ENCODE measurements at regions not wholly inside any gene's neighbourhood (a gene's known extent, or its start where the extent isn't known, plus 50 kb on each side); places are given as distances from the start of the nearest gene placed in this dataset.
"Not testable (repeated sequence)": the region's sequence is repeated elsewhere in the genome, so short reads cannot be mapped to it uniquely, and the experiment has no call there.

DNA sequence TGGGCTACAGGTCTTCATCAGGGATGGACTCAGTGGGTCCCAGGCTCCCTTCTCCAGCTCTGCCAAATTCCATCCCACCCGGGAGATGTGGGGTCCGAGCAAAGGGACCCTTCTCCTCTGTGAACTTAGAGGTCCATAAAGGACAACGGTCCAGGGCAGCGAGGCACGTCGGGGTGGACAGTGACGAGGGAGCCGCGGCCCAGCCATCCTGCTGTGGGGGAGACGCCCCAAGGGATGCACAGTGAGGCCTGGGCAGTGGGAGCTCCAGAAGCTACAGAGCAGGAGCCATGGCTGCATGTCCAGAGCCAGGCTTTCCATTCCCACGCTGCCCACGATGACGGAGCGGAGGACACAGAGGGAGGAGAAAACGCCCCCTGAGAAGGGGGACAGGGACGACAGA, 107.5 kb upstream of the PPP1R26 start:
- DNase-seq (ENCODE audit: low read depth in 3 of 3, low spot score in 2 of 3): no peak

DNA sequence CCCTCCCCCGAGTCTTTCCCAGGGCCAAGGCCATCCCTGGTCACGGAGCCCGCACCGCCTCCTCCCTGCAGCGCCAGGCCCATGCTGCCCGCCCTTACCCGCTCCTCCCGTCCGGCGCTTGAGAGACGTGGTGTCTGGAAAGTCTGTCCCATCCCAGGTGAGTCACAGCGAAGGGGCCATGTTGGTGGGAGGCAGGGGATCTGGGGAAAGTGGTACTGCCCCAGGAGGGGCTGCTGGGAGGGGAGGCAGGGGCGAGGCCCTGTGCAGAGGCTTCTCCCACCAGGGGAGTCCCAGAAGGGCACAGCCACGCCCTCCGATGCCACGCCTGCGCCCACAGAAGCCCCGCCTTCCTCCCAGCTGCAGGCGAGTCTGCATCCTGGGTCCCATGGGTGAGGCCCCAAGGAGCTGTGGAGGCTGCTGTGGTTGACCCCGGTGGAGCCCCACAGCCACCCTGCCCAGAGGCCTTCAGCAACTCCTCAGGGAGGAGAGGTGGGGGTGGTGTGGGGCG, 107.0 kb upstream of the PPP1R26 start:
- DNase-seq (ENCODE audit: low read depth in 3 of 3, low spot score in 2 of 3): no peak

DNA sequence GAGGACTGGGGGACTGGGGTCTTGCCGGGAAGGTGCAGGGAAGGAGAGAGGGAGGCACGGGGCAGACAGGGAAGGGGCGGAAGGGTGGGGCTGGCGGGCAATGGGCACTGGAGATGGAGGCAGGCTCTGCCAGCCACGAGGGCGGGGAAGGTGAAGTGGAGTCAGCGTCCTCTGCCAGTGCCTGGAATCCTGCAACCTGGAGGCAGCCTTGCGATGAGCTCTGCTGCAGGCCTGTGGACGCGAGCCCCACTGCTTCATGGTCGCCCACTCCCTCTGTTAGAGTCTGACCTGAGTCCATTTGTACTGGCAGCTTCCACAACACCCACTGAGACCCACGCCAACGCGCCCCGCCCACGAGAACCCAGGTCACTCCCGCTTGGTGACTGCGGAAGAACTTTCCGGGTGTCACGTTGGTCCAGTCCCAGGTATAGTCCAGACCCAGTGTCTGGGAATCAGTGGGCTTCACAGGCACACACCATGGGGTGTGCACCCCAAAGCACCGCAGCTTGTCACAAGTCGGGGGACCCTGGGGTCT, 106.4 kb upstream of the PPP1R26 start:
- DNase-seq (ENCODE audit: low read depth in 3 of 3, low spot score in 2 of 3): no peak

- no peak for DNase-seq (ENCODE audit: low read depth in 3 of 3, low spot score in 2 of 3)
Measured at GRCh38 chr9:135373820-135374219, 105.8 kb upstream of the PPP1R26 start.

GRCh38 chr9:135374591-135374990, 105.0 kb upstream of the PPP1R26 start:
- no peak for DNase-seq (ENCODE audit: low read depth in 3 of 3, low spot score in 2 of 3)

GRCh38 chr9:135375001-135375400, 104.6 kb upstream of the PPP1R26 start:
- DNase-seq (ENCODE audit: low read depth in 3 of 3, low spot score in 2 of 3): no peak

DNA sequence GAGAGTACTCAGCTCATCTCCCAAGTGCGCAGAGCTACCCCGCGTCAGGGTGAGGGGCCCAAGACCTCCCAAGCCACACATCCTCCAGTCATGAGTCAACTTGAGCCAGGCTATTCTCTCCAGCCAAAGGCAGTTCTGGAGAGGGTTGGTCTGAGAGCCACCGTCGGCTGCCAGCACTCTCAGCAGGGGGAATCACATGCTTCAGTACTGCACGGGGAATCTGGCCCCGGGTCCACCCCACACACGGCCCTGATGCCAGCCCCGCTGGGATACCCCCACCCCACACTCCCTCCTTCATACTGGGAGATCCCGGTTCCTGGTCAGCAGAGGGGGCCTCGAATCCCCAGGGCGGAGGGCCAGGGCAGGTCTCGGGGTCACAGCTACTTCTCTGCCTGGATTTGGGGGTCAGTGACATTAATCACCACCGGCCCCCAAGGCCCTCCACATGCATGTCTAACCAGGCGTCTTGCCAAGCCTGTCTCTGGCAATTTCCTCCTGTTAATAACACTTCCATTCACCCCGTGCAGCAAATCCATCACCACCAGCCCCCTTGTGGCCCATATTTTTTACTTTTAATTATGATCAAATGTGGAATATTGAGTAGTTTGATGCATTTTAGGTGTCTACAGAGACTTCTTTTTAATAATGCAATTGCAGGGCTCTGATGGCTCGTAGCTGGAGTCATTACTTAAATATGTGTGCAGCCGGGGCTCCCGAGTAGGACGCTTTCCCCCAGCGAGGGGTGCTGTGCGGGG, 102.9 kb upstream of the PPP1R26 start:
- no peak for DNase-seq (ENCODE audit: low read depth in 3 of 3, low spot score in 2 of 3)

GRCh38 chr9:135377431-135377830, 102.2 kb upstream of the PPP1R26 start:
- no peak for DNase-seq (ENCODE audit: low read depth in 3 of 3, low spot score in 2 of 3)

GRCh38 chr9:135378751-135379150, 100.8 kb upstream of the PPP1R26 start:
- no peak for DNase-seq (ENCODE audit: low read depth in 3 of 3, low spot score in 2 of 3)

- no peak for DNase-seq (ENCODE audit: low read depth in 3 of 3, low spot score in 2 of 3)
Measured at GRCh38 chr9:135379540-135380267, 99.9 kb upstream of the PPP1R26 start.

DNA sequence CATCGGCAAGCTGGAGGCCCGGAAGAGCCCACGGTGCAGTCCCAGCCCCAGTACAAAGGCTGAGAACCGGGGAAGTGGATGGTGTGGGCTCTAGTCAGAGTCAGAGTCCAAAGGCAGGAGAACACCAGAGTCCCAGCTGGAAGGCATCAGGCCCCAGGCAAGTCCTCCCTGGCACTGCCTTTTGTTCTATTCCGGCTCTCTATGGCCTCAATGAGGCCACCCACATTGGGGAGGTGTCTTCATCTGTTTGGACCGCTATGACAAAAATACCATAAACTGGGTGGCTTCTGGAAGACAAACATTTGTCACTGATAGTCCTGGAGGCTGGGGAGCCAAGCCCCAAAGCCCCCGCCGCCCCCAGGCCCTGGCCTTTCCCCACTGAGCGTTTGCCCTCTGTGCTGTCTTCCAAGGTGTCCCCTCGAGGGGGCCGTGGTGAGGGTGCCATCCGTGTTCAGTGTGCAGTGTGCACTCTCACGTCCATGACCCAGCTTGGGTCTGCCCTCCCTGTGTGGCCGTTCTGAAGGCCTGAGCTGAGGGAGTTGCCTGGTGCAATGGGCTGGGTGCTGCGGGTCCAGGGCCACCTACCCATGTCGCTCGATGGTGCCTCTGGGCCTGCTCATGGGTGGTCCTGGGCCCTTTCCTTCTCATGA, 99.1 kb upstream of the PPP1R26 start:
- DNase-seq (ENCODE audit: low read depth in 3 of 3, low spot score in 2 of 3): no peak

DNA sequence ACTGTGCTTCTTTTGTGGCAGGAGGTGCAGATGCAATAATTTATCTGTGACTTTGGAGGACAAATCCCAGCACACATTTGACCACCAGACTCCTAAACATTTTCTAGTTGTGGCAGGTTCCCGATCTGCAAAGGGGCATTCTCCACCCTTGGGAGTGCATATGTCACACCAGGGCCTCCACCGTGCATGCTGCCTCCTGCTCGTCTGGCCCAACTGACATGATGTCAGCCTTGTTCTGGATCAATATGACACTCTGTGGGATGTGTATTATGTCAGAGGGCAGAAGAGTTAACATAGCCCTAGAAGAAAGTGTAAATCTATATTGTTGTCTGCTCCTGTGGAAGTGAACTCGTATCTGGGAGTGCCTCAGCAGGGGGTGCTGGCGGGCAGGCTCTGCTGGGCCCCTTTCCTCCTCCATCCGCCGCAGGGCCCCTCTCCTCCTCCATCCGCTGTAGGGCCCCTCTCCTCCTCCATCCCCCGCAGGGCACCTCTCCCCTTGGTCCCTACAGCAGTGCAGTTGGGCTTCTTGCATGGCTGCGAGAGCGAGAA, 97.7 kb upstream of the PPP1R26 start:
- DNase-seq (ENCODE audit: low read depth in 3 of 3, low spot score in 2 of 3): no peak

- no peak for DNase-seq (ENCODE audit: low read depth in 3 of 3, low spot score in 2 of 3)
Measured at GRCh38 chr9:135384226-135384625, 95.4 kb upstream of the PPP1R26 start.

DNA sequence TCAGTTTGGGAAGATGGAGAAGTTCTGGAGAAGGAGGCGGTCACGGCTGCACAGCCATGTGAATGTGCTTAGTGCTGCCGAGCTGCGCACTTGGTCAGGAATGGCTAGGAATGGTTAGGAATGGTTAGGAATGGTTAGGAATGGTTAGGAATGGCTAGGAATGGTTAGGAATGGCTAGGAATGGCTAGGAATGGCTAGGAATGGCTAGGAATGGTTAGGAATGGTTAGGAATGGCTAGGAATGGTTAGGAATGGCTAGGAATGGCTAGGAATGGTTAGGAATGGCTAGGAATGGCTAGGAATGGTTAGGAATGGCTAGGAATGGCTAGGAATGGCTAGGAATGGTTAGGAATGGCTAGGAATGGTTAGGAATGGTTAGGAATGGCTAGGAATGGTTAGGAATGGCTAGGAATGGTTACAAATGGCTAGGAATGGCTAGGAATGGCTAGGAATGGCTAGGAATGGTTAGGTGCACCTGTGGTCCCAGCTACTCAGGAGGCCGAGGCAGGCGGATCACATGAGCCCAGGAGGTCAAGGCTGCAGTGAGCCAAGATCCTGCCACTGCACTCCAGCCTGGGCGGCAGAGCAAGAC, 94.7 kb upstream of the PPP1R26 start:
- DNase-seq (ENCODE audit: low read depth in 3 of 3, low spot score in 2 of 3): not testable (repeated sequence)

DNA sequence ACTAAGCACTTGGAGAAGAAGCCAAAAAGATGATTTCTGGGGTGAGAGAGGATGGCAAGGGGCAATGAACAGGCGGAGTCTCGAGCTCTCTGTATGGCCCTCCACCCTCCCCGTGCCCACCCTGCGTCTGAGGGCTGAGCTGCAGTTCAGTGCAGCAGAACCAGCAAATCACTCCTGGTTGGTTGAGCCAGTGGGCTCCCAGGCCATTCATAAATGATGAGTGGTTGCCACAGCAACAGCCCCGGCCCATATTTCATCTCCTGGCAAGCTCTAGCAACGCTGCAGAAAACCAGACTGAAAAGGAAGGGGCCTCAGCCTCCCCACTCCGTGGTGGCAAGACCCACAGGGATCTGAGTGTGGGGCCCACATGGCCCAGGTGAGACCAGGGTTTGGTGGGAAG, 93.8 kb upstream of the PPP1R26 start:
- DNase-seq (ENCODE audit: low read depth in 3 of 3, low spot score in 2 of 3): no peak

- DNase-seq (ENCODE audit: low read depth in 3 of 3, low spot score in 2 of 3): no peak
Measured at GRCh38 chr9:135387976-135388375, 91.6 kb upstream of the PPP1R26 start.

DNA sequence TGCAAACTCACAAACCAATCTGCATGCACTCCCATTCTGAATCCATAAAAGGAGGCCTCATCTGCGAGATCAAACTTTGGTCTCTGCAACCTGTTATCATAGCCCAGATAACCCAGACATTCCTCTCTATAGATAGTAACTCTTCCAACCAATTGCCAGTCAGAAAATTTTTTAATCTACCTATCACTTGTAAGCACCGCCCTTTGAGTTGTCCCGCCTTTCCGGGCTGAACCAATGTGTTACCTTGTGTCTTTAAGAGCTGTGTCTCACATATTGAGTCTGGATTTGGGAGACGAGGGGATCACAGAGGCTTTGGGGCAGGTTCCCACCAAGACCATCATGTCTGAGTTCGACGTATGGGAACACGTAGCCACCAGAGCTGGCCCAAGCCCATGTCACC, 91.1 kb upstream of the PPP1R26 start:
- no peak for DNase-seq (ENCODE audit: low read depth in 3 of 3, low spot score in 2 of 3)

- DNase-seq (ENCODE audit: low read depth in 3 of 3, low spot score in 2 of 3): no peak
Measured at GRCh38 chr9:135391759-135392158, 87.8 kb upstream of the PPP1R26 start.

DNA sequence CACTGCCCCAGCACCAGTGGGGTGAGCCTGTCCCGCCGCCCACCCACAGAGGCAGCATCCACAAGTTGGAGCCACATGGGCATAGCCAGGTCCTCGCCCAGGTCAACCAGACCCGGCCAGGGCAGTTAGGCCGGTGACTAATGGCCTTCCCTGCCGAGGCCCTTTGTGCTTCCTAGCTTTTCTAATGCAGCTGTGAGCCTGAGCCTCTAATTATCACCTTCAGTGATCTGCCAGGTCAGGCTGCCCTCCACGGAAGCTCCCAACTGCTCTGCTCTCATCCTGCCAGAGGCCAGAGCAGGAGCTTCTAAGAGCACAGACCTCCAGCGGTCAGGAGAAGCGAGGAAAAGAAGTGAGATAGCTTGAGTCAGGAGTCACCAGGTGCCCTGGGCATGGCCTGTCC, 87.1 kb upstream of the PPP1R26 start:
- no peak for DNase-seq (ENCODE audit: low read depth in 3 of 3, low spot score in 2 of 3)

DNA sequence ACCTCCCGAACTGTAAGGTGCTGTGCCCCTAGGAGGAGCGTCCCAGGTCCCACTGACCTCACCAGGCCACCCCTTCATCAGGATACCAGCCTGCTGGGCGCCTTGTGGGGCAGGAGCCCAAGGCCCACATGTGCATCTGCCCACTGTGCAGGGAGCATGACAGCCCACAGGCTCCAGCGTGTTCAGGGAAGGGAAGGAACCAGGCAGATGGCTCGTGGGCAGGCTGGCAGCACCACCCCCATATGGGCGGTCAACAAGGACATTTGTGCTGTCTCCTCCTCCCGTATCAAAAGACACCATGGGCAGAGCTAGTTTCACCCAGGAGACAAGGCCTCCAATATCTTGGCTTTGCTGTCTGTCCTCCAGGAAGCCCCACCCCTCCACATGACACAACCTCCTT, 85.5 kb upstream of the PPP1R26 start:
- DNase-seq (ENCODE audit: low read depth in 3 of 3, low spot score in 2 of 3): no peak

All from right renal cortex interstitium (tissue), 3 donors.